SU-DHL-6 (cell line): ENCODE measurements at regions not wholly inside any gene's neighbourhood (a gene's known extent, or its start where the extent isn't known, plus 50 kb on each side); places are given as distances from the start of the nearest gene placed in this dataset.

Experiments
- H2AFZ ChIP-seq: fragments of 200-600 bp; sonication (generic); 2 replicates; pipeline ENCODE4 v1.6.1; 2014; ENCODE audit warnings: low read depth, mild to moderate bottlenecking, moderate library complexity, mixed read lengths, antibody characterized with exemption, low read length; ENCODE audit not compliant: severe bottlenecking
- H3F3A ChIP-seq: fragments of 200-600 bp; shearing (Covaris generic); 2 replicates; pipeline ENCODE4 v1.6.0; 2016; ENCODE audit warnings: antibody characterized with exemption, mild to moderate bottlenecking; ENCODE audit not compliant: insufficient read depth
- H3K27ac ChIP-seq: fragments of 200-600 bp; sonication (generic); 2 replicates; pipeline ENCODE4 v1.5.1; 2016; ENCODE audit warnings: low read depth, mild to moderate bottlenecking, low read length, moderate library complexity, mixed read lengths
- H3K27me3 ChIP-seq: fragments of 200-600 bp; sonication (generic), shearing (Covaris generic); 2 replicates; pipeline ENCODE4 v1.6.0; 2014; ENCODE audit warnings: mild to moderate bottlenecking, low read length
- H3K36me3 ChIP-seq: fragments of 200-600 bp; sonication (generic); 2 replicates; pipeline ENCODE4 v1.6.1; 2014; ENCODE audit warnings: mild to moderate bottlenecking, low read length, mixed read lengths
- H3K4me2 ChIP-seq: fragments of 300-600, 200-600 bp; shearing (Covaris generic), sonication (generic); 2 replicates; pipeline ENCODE4 v1.6.0; 2014; ENCODE audit warnings: low read length, low read depth, mild to moderate bottlenecking; ENCODE audit not compliant: poor library complexity, severe bottlenecking
- H3K4me3 ChIP-seq: fragments of 200-600 bp; sonication (generic); 2 replicates; pipeline ENCODE4 v1.5.1; 2014; ENCODE audit warnings: antibody characterized with exemption, low read length, mild to moderate bottlenecking, mixed read lengths; ENCODE audit not compliant: insufficient read depth, poor library complexity, severe bottlenecking
- H3K79me2 ChIP-seq: fragments of 200-600 bp; sonication (generic); 2 replicates; pipeline ENCODE4 v1.6.1; 2014; ENCODE audit warnings: mild to moderate bottlenecking, low read length, moderate library complexity; ENCODE audit not compliant: insufficient read depth
- H3K9ac ChIP-seq: fragments of 200-600 bp; sonication (generic); 2 replicates; pipeline ENCODE4 v1.7.0; 2014; ENCODE audit warnings: mild to moderate bottlenecking, low read length
- H3K9me2 ChIP-seq: fragments of 200-600 bp; sonication (generic); replicated peaks from 2 replicates; pipeline ENCODE4 v1.6.1; 2014; ENCODE audit warnings: low read length; ENCODE audit not compliant: insufficient read depth
- H3K9me3 ChIP-seq: fragments of 200-600 bp; sonication (generic); 2 replicates; pipeline ENCODE4 v1.6.1; 2014; ENCODE audit warnings: low read length, mixed read lengths; ENCODE audit not compliant: insufficient read depth
- H4K20me1 ChIP-seq: fragments of 200-600 bp; sonication (generic); 2 replicates; pipeline ENCODE4 v1.6.1; 2014; ENCODE audit warnings: low read depth, mild to moderate bottlenecking, antibody characterized with exemption, low read length, moderate library complexity, mixed read lengths
- EZH2phosphoT487 ChIP-seq: fragments of 200-600 bp; sonication (generic), shearing (Covaris generic); conservative IDR thresholded peaks from 2 replicates; pipeline ENCODE4 v1.6.1; 2018; ENCODE audit warnings: mild to moderate bottlenecking, antibody characterized with exemption, low read length, moderate library complexity, mixed read lengths
- TF ChIP-seq, protein P1 (sequence below): fragments of 200-600 bp; sonication (generic); IDR thresholded peaks from one replicate; pipeline ENCODE4 v1.5.1; 2017; ENCODE audit warnings: antibody characterized with exemption, mild to moderate bottlenecking, low read length, moderate library complexity; ENCODE audit not compliant: insufficient read depth, poor library complexity, severe bottlenecking

DNA sequence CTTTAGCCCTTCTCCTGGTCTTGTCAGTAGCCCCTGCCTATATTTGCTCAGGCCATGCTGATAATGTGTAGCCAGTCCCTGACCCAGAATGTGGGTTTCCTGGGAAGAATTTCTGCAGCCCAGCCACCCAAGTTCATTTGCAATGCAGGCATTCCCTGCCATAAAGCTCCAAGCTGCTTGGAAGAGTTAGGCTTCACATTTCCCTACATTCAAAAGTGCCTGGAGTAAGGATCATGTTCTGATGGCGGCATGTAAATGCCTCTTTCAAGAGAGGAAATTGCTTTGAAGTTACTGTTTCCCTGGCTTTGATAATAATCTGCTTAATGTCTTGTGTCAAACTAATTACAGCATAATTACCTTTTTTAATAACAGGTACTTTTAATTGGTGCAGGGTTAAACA, 266.1 kb downstream of the MIAT start:
- Histone ChIP-seq H3K9me2 (no peaks in the 10 kb centered on the region), H3K9me3 (no peaks in the 10 kb centered on the region), H3K4me2 (no peak overlapping the region), H3K27ac (no peak overlapping the region), H3F3A (no peaks in the 10 kb centered on the region), H3K27me3 (no peaks in the 10 kb centered on the region), H4K20me1 (no peaks in the 10 kb centered on the region), H3K36me3 (no peaks in the 10 kb centered on the region), H3K4me3 (no peak overlapping the region), H3K79me2 (no peaks in the 10 kb centered on the region), H2AFZ (no peak overlapping the region), H3K9ac (no peak overlapping the region)
- TF ChIP-seq EZH2phosphoT487: no peak
- TF ChIP-seq, protein P1, sequence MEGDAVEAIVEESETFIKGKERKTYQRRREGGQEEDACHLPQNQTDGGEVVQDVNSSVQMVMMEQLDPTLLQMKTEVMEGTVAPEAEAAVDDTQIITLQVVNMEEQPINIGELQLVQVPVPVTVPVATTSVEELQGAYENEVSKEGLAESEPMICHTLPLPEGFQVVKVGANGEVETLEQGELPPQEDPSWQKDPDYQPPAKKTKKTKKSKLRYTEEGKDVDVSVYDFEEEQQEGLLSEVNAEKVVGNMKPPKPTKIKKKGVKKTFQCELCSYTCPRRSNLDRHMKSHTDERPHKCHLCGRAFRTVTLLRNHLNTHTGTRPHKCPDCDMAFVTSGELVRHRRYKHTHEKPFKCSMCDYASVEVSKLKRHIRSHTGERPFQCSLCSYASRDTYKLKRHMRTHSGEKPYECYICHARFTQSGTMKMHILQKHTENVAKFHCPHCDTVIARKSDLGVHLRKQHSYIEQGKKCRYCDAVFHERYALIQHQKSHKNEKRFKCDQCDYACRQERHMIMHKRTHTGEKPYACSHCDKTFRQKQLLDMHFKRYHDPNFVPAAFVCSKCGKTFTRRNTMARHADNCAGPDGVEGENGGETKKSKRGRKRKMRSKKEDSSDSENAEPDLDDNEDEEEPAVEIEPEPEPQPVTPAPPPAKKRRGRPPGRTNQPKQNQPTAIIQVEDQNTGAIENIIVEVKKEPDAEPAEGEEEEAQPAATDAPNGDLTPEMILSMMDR: no peak

DNA sequence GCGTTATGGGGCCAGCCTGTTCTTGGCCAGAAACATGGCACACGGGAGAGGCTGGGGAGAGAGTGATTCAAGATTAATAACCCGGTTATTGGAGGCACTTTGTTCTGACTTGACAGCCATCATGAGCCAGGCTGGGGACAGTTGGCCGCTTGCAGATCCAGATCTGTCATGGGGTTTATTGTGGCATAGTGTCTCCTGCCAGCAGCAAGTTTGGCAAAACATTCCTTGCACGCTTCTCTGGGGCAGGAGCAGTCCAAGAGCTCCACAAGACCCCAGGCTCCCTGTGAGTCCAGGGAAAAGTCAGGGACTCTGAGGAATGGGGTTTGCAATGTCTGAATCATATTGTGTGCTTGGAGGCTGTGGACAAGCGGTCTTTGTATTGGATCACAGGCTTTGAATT, 270.4 kb downstream of the MIAT start:
- no peak overlapping the region for H3K27ac ChIP-seq
- H2AFZ ChIP-seq: no peak overlapping the region
- TF ChIP-seq EZH2phosphoT487: no peak
- TF ChIP-seq, protein P1: no peak
- H4K20me1 ChIP-seq: no peaks in the 10 kb centered on the region
- H3K27me3 ChIP-seq: no peaks in the 10 kb centered on the region
- H3K9ac ChIP-seq: no peak overlapping the region
- H3K9me2 ChIP-seq: no peaks in the 10 kb centered on the region
- no peak overlapping the region for H3K4me2 ChIP-seq
- no peaks in the 10 kb centered on the region for H3K36me3 ChIP-seq
- no peaks in the 10 kb centered on the region for H3K9me3 ChIP-seq
- no peak overlapping the region for H3K4me3 ChIP-seq
- H3K79me2 ChIP-seq: no peaks in the 10 kb centered on the region
- H3F3A ChIP-seq: no peaks in the 10 kb centered on the region

DNA sequence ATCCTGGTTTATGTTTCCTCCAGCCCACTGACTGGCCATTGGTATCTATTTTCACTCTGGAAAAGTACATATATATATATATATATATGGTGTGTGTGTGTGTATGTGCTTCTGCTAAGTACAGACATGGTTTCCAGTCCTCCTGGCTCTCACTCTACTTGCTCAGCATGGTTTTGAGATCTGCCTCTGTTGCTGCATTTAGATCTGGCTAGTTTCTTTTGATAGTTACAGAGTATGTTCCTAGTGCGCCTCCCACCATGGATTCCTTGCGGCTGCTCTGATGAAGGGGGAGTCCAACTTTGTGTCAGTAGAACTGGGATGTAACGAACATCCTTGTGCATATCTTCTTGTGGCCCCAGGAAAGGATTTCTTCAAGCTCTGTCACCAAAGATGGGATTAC, 274.1 kb downstream of the MIAT start:
- TF ChIP-seq, protein P1: no peak
- no peak for TF ChIP-seq EZH2phosphoT487
- no peaks in the 10 kb centered on the region for H3F3A ChIP-seq
- no peak overlapping the region for H3K4me3 ChIP-seq

More for the DNA sequence above, 274.1 kb downstream of the MIAT start:
- Histone ChIP-seq H2AFZ (no peak overlapping the region), H3K79me2 (no peaks in the 10 kb centered on the region), H3K9me2 (no peaks in the 10 kb centered on the region), H3K27ac (no peak overlapping the region), H3K27me3 (no peaks in the 10 kb centered on the region), H3K9ac (no peak overlapping the region), H4K20me1 (no peaks in the 10 kb centered on the region), H3K9me3 (no peaks in the 10 kb centered on the region), H3K4me2 (no peak overlapping the region), H3K36me3 (no peaks in the 10 kb centered on the region)
